HG03378 (cell line): ENCODE measurements at regions not wholly inside any gene's neighbourhood (a gene's known extent, or its start where the extent isn't known, plus 50 kb on each side); places are given as distances from the start of the nearest gene placed in this dataset.

Experiments
- ATAC-seq: cut with Tn5 transposase; IDR thresholded peaks from one replicate; pipeline ENCODE4 v1.9.1; 2021; ENCODE audit warnings: mild to moderate bottlenecking, moderate library complexity; ENCODE audit not compliant: unreplicated experiment

GRCh38 chr9:108724122-108724521 is 131.7 kb downstream of the ACTL7B start:
- ATAC-seq = no peak

- ATAC-seq = no peak
Measured at GRCh38 chr9:108722396-108722795, 133.4 kb downstream of the ACTL7B start.

GRCh38 chr9:108720191-108720642 is 135.6 kb downstream of the ACTL7B start:
- ATAC-seq = no peak

- ATAC-seq = no peak
Measured at GRCh38 chr9:108710424-108710823, 145.4 kb downstream of the ACTL7B start.

- no peak for ATAC-seq
Measured at GRCh38 chr9:108709997-108710396, 145.8 kb downstream of the ACTL7B start.

- ATAC-seq = no peak
Measured at GRCh38 chr9:108709126-108709525, 146.7 kb downstream of the ACTL7B start.

- ATAC-seq = no peak
Measured at GRCh38 chr9:108708448-108708847, 147.3 kb downstream of the ACTL7B start.

GRCh38 chr9:108707120-108707519 is 148.7 kb downstream of the ACTL7B start:
- no peak for ATAC-seq

- no peak for ATAC-seq
Measured at GRCh38 chr9:108704156-108704852, 151.5 kb downstream of the ACTL7B start.

GRCh38 chr9:108703429-108703828 is 152.4 kb downstream of the ACTL7B start:
- no peak for ATAC-seq

GRCh38 chr9:108702681-108703080 is 153.1 kb downstream of the ACTL7B start:
- ATAC-seq = no peak

GRCh38 chr9:108698801-108699200 is 157.0 kb downstream of the ACTL7B start:
- no peak for ATAC-seq

GRCh38 chr9:108698231-108698630 is 157.6 kb downstream of the ACTL7B start:
- no peak for ATAC-seq

- ATAC-seq = no peak
Measured at GRCh38 chr9:108696156-108696555, 159.6 kb downstream of the ACTL7B start.

GRCh38 chr9:108694170-108694569 is 161.6 kb downstream of the ACTL7B start:
- ATAC-seq = no peak

- no peak for ATAC-seq
Measured at GRCh38 chr9:108691614-108692013, 164.2 kb downstream of the ACTL7B start.

GRCh38 chr9:108688676-108689075 is 167.1 kb downstream of the ACTL7B start:
- ATAC-seq = no peak

- ATAC-seq = no peak
Measured at GRCh38 chr9:108688051-108688450, 167.7 kb downstream of the ACTL7B start.

- ATAC-seq = no peak
Measured at GRCh38 chr9:108687006-108687987, 168.5 kb downstream of the ACTL7B start.

GRCh38 chr9:108684288-108685025 is 171.3 kb downstream of the ACTL7B start:
- no peak for ATAC-seq

- ATAC-seq = no peak
Measured at GRCh38 chr9:108683245-108683644, 172.5 kb downstream of the ACTL7B start.
